Spleen (tissue), 7 donors: ENCODE measurements at regions not wholly inside any gene's neighbourhood (a gene's known extent, or its start where the extent isn't known, plus 50 kb on each side); places are given as distances from the start of the nearest gene placed in this dataset.

Experiments
- CTCF ChIP-seq, 11 experiments: fragments of 200-600 bp in 7 of 11; fragments of 450-650 bp in 4 of 11; sonication (generic) in 4 of 11; IDR thresholded peaks in 8 of 11; conservative IDR thresholded peaks in 3 of 11; 1 replicate in 7 of 11; 2 replicates in 4 of 11; pipeline versions ENCODE4 v1.4.0 to v1.8.0; 2016 to 2021; ENCODE audit warnings: antibody characterized with exemption in 11 of 11, inconsistent platforms in 4 of 11, mild to moderate bottlenecking in 1 of 11
- POLR2A ChIP-seq, 3 donors: fragments of 450-650 bp; IDR thresholded peaks; one replicate each; pipeline ENCODE4 v1.5.1; 2017; ENCODE audit warnings: antibody characterized with exemption in 3 of 3, mild to moderate bottlenecking in 1 of 3
- POLR2AphosphoS5 ChIP-seq, 3 donors: sonication (generic); formaldehyde crosslinking; IDR thresholded peaks; one replicate each; pipeline ENCODE4 v1.5.1; 2017; ENCODE audit warnings: antibody characterized with exemption in 3 of 3
- donor health status: DM: no; HTN: no; CAD: no; lungs with moderate emphysema.
- donor health status: DM: no; HTN: no; CAD: no.
- donor health status: DM: no; HTN: no; CAD: no.

GRCh38 chr12:3925621-3926020 is 52.4 kb upstream of the PARP11 start:
- TF ChIP-seq POLR2AphosphoS5 (IDR thresholded peaks at IDR 0.05) (no peak), POLR2A (IDR thresholded peaks at IDR 0.05) (no peak), CTCF (IDR thresholded peaks at IDR 0.05 in 8 of 11, conservative IDR thresholded peaks at IDR 0.05 in 3 of 11) (no peak)
